ENCODE measurements at regions not wholly inside any gene's neighbourhood (a gene's known extent, or its start where the extent isn't known, plus 50 kb on each side); places are given as distances from the start of the nearest gene placed in this dataset.

DNA sequence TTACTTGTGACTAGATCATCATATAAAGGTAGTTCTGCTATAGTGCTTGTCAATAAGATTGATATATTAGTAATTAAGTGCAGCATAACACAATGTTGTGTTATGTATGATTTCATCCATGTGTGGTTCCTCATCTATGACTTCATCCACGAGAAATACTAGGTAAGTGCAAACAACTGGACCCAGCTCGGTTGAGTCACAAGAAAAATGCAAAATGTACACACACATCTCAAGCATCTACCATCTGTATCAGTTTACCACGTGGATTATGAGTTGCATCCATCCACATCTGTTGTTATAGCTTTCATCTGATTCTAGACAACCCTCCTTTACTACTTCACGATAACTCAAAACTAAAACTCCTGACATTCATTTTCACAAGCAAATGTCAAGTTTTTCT is 517.0 kb upstream of the CITED2 start:
- TF ChIP-seq, protein P1, sequence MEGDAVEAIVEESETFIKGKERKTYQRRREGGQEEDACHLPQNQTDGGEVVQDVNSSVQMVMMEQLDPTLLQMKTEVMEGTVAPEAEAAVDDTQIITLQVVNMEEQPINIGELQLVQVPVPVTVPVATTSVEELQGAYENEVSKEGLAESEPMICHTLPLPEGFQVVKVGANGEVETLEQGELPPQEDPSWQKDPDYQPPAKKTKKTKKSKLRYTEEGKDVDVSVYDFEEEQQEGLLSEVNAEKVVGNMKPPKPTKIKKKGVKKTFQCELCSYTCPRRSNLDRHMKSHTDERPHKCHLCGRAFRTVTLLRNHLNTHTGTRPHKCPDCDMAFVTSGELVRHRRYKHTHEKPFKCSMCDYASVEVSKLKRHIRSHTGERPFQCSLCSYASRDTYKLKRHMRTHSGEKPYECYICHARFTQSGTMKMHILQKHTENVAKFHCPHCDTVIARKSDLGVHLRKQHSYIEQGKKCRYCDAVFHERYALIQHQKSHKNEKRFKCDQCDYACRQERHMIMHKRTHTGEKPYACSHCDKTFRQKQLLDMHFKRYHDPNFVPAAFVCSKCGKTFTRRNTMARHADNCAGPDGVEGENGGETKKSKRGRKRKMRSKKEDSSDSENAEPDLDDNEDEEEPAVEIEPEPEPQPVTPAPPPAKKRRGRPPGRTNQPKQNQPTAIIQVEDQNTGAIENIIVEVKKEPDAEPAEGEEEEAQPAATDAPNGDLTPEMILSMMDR (IDR thresholded peaks at IDR 0.05) = no peak
- no peak for TF ChIP-seq POLR2A (IDR thresholded peaks at IDR 0.05)
